ENCODE measurements at regions not wholly inside any gene's neighbourhood (a gene's known extent, or its start where the extent isn't known, plus 50 kb on each side); places are given as distances from the start of the nearest gene placed in this dataset.

GRCh38 chr1:102535829-102536505 lies 539.2 kb upstream of the OLFM3 start:
- no peak for TF ChIP-seq EP300 (IDR thresholded peaks at IDR 0.05; ENCODE audit: low read depth)
- TF ChIP-seq, protein P1, sequence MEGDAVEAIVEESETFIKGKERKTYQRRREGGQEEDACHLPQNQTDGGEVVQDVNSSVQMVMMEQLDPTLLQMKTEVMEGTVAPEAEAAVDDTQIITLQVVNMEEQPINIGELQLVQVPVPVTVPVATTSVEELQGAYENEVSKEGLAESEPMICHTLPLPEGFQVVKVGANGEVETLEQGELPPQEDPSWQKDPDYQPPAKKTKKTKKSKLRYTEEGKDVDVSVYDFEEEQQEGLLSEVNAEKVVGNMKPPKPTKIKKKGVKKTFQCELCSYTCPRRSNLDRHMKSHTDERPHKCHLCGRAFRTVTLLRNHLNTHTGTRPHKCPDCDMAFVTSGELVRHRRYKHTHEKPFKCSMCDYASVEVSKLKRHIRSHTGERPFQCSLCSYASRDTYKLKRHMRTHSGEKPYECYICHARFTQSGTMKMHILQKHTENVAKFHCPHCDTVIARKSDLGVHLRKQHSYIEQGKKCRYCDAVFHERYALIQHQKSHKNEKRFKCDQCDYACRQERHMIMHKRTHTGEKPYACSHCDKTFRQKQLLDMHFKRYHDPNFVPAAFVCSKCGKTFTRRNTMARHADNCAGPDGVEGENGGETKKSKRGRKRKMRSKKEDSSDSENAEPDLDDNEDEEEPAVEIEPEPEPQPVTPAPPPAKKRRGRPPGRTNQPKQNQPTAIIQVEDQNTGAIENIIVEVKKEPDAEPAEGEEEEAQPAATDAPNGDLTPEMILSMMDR (IDR thresholded peaks at IDR 0.05), result no peak
